Right atrium auricular region (tissue), 2 donors: ENCODE measurements at regions not wholly inside any gene's neighbourhood (a gene's known extent, or its start where the extent isn't known, plus 50 kb on each side); places are given as distances from the start of the nearest gene placed in this dataset.

ENCODE experiments used
- DNase-seq: peaks from one replicate; pipeline ENCODE4 v3.0.0-alpha.2; 2019; ENCODE audit warnings: low spot score
- H3K27ac ChIP-seq, 2 donors: fragments of 200-600 bp; sonication (generic); 1 replicate in 1 of 2; 2 replicates in 1 of 2; pipeline ENCODE4 v1.5.1; 2016 to 2019
- H3K27me3 ChIP-seq, 2 donors: fragments of 200-600 bp; sonication (generic); one replicate each; pipeline versions ENCODE4 v1.5.1 to v1.6.0; 2017 to 2019
- H3K36me3 ChIP-seq: fragments of 200-600 bp; sonication (generic); one replicate; pipeline ENCODE4 v1.5.1; 2016
- H3K4me1 ChIP-seq, 2 donors: fragments of 200-600 bp; sonication (generic); one replicate each; pipeline versions ENCODE4 v1.5.1 to v1.6.0; 2017 to 2019
- H3K4me3 ChIP-seq, 2 donors: fragments of 200-600 bp; sonication (generic); 1 replicate in 1 of 2; 2 replicates in 1 of 2; pipeline ENCODE4 v1.5.1; 2017 to 2019; ENCODE audit warnings: mild to moderate bottlenecking in 1 of 2, moderate library complexity in 1 of 2
- H3K9me3 ChIP-seq, 2 donors: fragments of 200-600 bp; sonication (generic); one replicate each; pipeline ENCODE4 v1.5.1; 2019
- TF ChIP-seq, protein P1 (sequence below), 2 donors: fragments of 200-600 bp; sonication (generic); IDR thresholded peaks; one replicate each; pipeline ENCODE4 v1.5.1; 2019; ENCODE audit warnings: antibody characterized with exemption in 2 of 2

DNA sequence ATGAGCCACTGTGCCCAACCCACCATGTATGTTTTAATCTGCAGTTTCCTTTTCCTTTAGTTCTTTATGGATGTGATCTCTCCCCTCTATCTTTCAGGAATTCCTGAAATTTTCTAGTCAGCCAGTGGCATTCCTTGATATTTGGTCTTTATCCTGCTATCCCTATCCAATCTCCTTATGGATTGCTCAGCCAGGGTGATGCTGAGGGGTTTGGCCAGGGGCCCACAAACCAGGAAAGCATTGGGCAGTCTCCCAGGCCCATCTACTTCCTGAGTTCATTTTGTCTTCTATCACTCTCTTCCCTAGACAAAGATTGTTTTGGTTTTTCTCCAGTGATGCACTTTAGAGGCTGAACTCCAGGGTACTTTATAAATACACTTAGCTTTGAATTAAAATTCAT lies 115.9 kb downstream of the KATNIP start:
- no peak for DNase-seq
- H3K9me3 ChIP-seq: no peaks in the 10 kb centered on the region
- H3K27ac ChIP-seq: no peak overlapping the region
- H3K4me3 ChIP-seq: no peak overlapping the region
- TF ChIP-seq, protein P1, sequence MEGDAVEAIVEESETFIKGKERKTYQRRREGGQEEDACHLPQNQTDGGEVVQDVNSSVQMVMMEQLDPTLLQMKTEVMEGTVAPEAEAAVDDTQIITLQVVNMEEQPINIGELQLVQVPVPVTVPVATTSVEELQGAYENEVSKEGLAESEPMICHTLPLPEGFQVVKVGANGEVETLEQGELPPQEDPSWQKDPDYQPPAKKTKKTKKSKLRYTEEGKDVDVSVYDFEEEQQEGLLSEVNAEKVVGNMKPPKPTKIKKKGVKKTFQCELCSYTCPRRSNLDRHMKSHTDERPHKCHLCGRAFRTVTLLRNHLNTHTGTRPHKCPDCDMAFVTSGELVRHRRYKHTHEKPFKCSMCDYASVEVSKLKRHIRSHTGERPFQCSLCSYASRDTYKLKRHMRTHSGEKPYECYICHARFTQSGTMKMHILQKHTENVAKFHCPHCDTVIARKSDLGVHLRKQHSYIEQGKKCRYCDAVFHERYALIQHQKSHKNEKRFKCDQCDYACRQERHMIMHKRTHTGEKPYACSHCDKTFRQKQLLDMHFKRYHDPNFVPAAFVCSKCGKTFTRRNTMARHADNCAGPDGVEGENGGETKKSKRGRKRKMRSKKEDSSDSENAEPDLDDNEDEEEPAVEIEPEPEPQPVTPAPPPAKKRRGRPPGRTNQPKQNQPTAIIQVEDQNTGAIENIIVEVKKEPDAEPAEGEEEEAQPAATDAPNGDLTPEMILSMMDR (IDR thresholded peaks at IDR 0.05): no peak
- no peaks in the 10 kb centered on the region for H3K27me3 ChIP-seq
- H3K36me3 ChIP-seq: no peaks in the 10 kb centered on the region
- H3K4me1 ChIP-seq: no peaks in the 10 kb centered on the region

DNA sequence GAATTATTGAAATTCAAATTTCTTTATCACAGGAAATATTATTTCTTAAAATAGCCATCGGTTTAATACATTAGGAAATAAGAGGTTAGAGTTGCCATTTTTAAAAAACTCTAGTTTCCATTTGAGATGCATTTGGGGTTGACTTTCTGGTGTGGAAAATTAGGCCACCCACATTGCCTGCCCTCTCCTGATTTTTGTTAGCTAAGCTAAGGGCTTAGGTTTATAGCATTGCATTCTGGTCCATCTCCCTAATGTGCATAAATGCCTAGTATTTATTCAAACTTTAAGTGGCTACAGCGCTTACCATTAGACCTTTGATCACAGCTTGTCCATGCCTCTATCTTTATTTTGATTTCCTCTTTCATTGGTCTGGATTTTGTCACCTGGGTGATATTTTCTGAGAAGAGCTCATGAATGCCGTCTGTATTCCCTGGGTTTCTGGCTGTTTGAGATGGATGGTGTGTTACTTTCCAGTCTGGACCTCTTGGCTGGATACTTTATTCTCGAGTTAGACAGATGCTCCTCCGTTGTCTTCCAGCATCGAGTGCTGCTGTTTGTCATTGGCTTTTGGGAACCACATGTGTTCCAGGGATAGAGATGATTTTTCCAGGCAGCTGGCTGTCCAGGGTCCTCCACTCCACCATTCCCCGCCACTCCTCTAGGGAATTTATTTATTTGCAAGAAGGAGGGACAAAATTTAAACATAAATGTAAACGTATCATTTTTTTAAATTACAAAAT lies 120.3 kb downstream of the KATNIP start:
- DNase-seq: no peak
- Histone ChIP-seq H3K4me1 (no peaks in the 10 kb centered on the region), H3K36me3 (no peaks in the 10 kb centered on the region), H3K27me3 (no peaks in the 10 kb centered on the region), H3K27ac (no peak overlapping the region), H3K9me3 (no peaks in the 10 kb centered on the region), H3K4me3 (no peak overlapping the region)
- TF ChIP-seq, protein P1 (IDR thresholded peaks at IDR 0.05): no peak

DNA sequence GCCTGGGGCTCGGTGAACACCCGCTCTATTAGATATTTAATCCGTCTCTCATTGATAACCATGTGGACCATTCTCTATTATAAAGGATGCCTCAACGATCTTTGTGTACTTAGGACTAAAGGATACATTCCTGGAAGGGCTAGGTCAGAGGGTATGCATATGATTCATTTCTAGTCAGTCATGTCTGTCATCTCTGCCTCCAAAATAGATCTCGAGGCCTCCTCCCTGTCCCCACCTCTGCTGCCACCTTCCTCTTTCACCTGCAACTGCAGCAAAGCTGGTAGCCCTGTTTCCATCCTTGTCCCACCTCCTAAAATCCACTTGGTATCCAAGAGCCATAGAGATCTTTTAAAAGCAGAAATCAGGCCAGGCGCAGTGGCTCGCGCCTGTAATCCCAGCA lies 121.5 kb downstream of the KATNIP start:
- TF ChIP-seq, protein P1 (IDR thresholded peaks at IDR 0.05): no peak
- H3K9me3 ChIP-seq: no peaks in the 10 kb centered on the region
- H3K27me3 ChIP-seq: no peaks in the 10 kb centered on the region
- H3K4me1 ChIP-seq: no peaks in the 10 kb centered on the region
- no peak for DNase-seq
- no peaks in the 10 kb centered on the region for H3K36me3 ChIP-seq
- H3K27ac ChIP-seq: no peak overlapping the region
- H3K4me3 ChIP-seq: no peak overlapping the region

DNA sequence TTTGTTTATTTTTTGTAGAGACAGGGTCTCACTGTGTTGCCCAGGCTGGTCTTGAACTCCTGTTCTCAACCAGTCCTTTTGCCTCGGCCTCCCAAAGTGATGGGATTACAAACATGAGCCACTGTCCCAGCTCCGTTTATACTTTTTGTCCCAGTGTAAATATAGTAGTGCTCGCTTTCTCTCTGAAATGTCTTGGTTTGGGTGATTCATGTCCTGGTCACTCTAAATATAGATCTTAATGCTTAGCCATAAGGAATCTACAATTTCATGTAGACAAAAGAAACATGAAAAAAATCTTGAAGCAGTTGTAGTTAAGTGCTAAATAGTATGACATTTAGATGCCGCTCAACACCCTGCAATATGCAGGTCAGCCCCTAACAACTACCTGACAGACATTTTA lies 126.9 kb downstream of the KATNIP start:
- TF ChIP-seq, protein P1 (IDR thresholded peaks at IDR 0.05): no peak
- H3K27ac ChIP-seq: no peak overlapping the region
- H3K36me3 ChIP-seq: peaks cover 28% of the 10 kb centered on the region
- no peaks in the 10 kb centered on the region for H3K9me3 ChIP-seq
- H3K4me1 ChIP-seq: no peaks in the 10 kb centered on the region
- no peak for DNase-seq
- H3K4me3 ChIP-seq: no peak overlapping the region
- H3K27me3 ChIP-seq: no peaks in the 10 kb centered on the region

DNA sequence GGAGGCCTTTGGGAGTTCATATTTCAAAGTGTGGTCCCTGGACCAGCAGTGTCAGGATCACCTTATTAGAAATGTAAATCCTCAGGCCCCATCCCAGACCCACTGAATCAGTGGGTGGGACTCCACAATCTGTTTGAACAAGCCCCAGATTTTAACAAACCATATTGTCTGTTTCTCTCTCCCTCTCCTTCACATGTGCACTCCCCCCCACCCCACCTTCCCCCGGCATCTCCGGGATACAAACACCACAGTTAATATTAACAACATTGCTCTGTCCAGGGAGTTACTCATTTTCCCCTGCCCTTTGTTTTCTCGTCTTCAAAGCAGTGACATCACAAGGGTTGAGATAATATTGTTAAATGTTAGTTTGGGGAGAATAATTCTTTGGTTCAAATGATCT lies 127.3 kb downstream of the KATNIP start:
- TF ChIP-seq, protein P1 (IDR thresholded peaks at IDR 0.05): no peak
- Histone ChIP-seq H3K4me1 (no peaks in the 10 kb centered on the region), H3K27ac (no peak overlapping the region), H3K9me3 (no peaks in the 10 kb centered on the region), H3K27me3 (no peaks in the 10 kb centered on the region), H3K36me3 (peaks cover 28% of the 10 kb centered on the region), H3K4me3 (no peak overlapping the region)
- DNase-seq: no peak

DNA sequence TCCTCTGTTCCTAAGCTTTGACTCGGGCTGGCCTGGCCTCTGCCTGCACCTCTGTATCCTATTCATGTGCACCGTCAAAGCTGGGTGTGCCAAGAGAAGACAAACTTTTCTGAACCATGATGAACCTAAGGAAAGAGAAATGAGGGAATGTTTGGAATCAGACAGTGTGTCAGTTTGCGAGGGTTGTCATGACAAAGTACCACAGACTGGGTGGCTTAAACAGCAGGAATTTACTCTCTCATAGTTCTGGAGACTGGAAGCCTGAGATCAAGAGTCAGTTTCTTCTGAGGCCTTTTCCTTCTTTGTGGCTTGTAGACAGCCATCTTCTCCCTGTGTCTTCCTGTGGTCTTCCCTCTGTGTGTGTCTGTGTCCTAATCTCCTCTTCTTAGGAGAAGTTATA lies 129.0 kb downstream of the KATNIP start:
- TF ChIP-seq, protein P1 (IDR thresholded peaks at IDR 0.05): no peak
- no peaks in the 10 kb centered on the region for H3K9me3 ChIP-seq
- H3K27me3 ChIP-seq: no peaks in the 10 kb centered on the region
- DNase-seq: no peak
- no peak overlapping the region for H3K4me3 ChIP-seq
- no peak overlapping the region for H3K27ac ChIP-seq
- H3K4me1 ChIP-seq: no peaks in the 10 kb centered on the region
- peaks cover 28% of the 10 kb centered on the region for H3K36me3 ChIP-seq
